Inflammatory macrophage treated with lipopolysaccharide for 4 hours (primary cell): ENCODE measurements at regions not wholly inside any gene's neighbourhood (a gene's known extent, or its start where the extent isn't known, plus 50 kb on each side); places are given as distances from the start of the nearest gene placed in this dataset.
"Not testable (repeated sequence)": the region's sequence is repeated elsewhere in the genome, so short reads cannot be mapped to it uniquely, and the experiment has no call there.

ENCODE experiments used
- DNase-seq: peaks from one replicate; pipeline ENCODE4 v3.0.0-alpha.2; 2020

DNA sequence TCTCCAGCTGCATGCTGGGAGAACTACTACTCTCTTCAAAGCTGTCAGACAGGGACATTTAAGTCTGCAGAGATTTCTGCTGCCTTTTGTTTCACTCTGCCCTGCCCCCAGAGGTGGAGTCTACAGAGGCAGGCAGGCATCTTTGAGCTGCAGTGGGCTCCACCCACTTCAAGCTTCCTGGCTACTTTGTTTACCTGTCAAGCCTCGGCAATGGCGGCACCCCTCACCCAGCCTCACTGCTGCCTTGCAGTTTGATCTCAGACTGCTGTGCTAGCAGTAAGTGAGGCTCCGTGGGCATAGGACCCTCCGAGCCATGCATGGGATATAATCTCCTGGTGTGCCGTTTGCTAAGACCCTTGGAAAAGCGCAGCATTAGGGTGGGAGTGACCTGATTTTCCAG is 61.7 kb downstream of the DMRTA1 start:
- DNase-seq: not testable (repeated sequence)

DNA sequence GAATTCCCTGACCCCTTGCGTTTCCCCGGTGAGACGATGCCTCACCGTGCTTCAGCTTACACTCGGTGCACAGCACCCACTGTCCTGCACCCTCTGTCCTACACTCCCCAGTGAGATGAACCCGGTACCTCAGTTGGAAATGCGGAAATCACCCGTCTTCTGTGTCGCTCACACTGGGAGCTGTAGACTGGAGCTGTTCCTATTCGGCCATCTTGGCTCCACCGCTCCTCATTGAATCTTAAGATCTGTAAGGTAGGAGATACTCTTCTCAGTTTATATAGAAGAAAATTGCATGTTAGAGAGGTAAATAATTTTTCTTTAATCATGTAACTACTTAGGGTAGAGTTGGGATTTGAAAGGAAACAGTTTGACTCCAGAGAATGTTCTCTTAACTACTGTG is 62.2 kb downstream of the DMRTA1 start:
- DNase-seq: no peak

DNA sequence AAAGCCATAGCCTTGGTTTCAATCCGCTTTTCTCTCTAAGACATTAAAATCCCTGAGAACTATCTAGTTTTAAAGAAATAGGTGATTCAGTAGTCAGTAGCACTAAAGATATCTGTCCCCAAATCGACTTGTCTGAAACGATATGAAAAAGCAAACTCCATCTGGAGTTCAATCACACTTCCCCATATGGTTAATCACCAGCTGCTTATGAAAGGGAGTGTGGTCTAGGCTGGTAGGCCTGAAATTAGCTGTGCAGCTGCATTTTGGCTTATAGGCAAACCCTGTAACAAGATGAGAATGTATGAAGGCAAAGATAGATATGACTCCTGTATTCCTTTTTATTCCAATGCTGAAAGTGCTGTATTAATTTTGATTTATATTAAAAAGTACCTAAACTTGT is 65.9 kb downstream of the DMRTA1 start:
- DNase-seq: no peak

DNA sequence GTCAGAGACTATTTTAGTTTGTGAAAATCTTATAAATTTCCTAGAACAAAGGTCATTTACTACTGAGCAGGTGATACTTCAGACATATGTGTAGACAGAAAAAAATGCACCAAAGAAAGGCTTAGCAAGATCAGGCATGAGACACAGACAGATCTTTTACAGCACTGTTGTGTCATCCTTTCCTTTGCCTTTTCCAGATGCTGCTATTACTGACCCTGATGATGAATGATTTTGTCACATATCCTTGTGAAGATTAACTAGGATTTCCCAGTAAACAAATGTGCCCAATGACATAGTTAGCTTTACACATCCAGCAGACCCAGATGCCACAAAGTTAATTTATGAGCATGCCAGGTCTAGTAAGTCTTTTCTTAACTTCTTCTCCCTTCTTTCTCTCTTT is 68.2 kb downstream of the DMRTA1 start:
- no peak for DNase-seq

DNA sequence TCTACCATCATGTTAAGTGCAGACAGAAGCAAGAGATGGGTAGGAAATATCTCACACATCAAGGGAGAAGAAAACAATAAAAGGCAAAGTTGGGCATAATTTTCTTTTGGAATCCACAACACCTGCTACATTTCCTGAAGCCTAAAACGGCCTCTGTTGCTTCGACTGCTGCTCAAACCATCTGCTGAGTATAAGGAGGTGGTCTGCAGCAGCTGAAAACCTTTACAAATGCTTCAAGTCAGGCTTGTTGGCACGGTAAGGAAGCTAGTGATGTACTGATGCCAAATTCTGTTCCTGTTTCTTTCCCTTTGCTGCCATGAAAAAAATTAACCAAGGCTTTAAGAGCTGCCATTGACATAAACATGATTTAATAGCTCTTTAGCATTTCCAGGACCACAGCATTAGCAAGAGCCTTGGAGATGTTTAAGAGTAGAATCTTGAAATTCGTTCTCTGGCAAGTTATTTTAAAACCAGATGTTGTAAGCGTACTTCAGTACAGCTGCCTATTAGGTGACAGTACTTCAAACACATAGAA is 75.6 kb downstream of the DMRTA1 start:
- DNase-seq: no peak

DNA sequence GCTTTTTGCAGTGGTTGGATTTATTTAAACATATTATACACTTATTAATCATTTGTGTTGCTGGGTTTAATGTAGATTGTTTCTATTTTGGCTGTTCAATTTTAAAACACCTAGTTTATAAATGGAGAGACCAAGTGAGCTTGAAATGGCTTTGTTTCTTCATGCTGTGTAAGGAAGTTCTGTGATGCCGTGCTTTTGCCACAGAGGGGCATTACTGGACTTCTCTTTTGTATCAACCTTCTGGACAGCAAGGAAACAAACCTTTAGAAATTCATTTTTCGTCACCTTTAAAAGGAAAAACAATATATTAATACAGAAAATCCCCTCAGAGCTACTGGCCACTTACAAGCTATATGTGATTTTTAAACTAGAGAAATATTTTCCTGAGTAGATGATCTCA is 81.9 kb downstream of the DMRTA1 start:
- DNase-seq: no peak

DNA sequence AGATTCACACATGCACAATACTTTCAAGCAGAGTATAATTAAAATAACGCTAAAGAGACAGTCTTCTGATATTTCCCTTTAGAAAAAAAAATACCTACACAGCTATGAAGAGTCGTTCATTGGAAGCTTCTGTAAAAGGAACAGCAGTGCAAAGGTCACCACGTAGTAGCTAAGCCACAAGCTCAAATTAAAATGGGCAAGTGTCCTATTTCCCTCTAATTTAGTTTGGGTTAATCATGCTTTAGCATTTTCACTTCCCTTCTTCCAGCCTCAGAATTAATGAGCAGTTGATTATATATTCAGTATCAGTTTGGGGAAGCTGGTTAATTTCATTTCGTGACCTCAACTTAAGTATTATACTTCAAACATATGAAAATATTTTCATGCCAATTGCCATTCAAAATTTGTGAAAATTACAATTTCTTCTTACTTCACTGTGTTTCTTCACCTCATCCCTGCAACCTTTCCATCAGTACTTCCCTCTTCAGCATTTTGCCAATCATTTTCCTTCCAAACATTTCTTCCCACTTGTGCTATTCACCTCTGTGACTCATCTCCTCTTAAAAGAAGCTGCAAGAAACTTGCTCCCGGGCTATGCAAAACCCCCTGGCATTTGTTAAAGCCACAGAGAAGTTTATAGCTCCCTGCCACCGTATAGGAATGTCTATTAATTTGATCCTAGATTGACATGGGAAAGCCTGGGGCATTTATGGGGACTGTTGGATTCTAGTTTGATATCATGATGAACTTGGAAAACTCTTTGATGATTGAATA is 83.0 kb downstream of the DMRTA1 start:
- DNase-seq: no peak

DNA sequence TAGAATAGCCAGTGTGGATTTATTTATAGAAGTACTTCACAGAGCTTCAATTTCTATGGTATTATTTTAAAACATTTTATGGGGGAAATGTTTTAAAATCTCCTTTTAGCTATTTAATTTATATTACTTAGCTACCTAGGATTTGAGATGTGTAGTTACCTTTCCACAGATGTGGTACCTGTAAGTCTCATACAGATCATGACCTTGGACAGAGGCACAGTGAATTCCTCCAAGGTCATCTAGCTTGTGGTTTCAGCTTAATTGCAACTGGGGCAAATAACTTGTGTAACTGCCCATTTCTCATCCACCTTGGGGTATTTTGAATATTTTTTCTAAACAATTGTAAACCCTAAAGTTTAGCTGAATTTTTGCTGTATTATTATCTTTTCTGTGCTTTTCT is 89.2 kb downstream of the DMRTA1 start:
- no peak for DNase-seq

DNA sequence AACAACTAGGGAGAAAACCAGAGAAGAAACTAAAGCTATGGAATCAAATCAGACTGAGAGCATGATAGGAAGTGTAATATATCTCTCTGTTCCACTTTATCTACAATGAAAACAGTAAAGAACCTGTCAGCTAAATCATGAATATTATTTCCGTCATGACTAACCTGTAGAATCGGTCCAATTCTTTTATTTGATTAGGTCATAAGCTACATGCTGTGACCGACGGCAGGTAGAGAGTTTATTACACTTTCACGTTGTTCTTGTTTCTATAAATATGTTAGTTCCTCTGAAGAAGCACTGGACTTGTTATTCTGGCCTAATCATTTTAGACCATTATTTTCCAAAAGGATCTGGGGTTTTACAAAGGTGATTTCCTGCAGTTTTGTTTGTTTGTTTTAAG is 91.1 kb downstream of the DMRTA1 start:
- DNase-seq: no peak

DNA sequence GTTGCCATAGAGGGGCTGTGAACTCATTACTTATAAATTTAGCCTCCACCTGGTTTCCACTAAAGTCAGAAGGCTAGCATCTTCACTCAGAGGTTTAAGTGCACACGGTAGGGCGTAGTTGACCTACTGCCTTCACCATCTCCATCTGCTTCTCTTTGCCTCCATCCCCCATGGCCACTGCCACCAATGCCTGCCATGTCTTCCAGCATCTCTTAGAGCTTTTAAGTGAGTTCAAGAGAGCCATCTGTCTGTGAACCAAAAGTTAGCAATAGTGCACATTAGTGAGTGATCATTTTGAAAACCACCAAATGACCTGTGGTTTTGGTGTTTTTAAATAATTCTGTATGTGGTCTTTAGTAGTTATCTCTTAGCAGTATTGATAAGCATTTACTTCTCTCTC is 102.0 kb downstream of the DMRTA1 start:
- DNase-seq: no peak

DNA sequence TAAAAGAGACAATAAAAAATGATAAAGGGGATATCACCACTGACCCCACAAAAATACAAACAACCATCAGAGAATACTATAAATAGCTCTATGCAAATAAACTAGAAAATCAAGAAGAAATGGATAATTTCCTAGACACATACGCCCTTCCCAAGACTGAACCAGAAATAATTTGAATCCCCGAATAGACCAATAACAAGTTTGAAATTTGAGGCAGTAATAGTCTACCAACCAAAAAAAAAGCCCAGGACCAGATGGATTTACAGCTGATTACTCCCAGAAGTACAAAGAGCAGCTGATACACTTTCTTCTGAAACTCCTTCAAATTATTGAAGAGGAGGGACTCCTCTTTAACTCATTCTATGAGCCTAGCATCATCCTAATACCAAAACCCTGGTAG is 128.1 kb downstream of the DMRTA1 start:
- no peak for DNase-seq

DNA sequence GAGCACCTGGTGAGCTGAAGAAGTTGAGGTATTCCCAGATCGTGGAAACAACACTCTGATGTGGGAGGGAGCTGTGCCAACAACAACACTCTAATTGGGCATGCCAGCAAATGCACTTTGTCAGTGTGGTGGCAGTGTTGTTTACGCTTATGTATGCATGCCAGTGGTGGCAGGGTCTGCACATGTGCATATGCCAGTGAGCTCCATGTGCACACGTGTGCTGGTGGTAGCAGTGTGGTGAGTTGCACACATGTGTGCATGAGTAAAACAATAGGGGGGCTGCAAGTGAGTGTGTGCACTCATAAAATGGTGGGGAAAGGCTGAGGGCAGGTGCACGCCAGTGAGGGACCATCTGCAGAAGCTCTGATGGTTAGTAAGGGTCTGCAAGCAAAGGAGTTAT is 134.2 kb downstream of the DMRTA1 start:
- no peak for DNase-seq

DNA sequence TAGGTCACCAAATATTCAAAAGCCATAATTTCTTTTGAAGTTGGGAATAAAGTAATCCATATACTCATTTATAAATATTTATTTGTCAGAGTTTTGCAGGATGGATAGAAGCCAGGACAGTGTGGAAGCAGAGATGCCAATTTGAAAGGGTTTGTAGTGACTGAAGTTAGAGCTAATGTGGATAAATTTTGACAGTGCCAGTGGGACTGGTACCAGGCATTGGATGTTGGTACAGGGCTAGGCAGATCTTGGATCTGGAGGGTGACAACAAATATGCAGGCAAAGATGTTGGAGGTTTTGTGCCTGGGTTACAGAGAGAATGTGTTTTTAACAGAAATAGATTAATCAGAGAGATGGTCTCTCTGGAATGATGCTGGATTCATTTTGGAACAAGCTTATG is 135.6 kb downstream of the DMRTA1 start:
- DNase-seq: no peak

DNA sequence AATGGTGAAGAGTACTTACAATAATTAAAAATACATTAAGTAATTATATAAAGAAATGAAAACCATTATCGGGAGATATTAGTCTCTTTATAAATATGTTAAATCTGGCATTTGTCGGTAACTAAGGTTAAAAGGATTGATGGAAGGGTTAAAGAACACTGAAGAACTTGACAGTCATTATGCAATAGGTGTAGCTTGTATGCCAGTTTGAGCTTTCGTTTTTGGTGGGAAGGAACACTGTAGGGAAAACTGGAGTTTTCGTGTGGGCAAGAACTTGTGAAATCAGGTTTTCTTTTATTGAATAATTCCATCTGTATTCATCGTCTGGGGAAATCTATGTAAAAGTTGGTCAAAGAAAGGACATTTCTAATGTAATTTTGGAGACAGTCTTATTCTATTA is 142.3 kb downstream of the DMRTA1 start:
- DNase-seq: no peak

DNA sequence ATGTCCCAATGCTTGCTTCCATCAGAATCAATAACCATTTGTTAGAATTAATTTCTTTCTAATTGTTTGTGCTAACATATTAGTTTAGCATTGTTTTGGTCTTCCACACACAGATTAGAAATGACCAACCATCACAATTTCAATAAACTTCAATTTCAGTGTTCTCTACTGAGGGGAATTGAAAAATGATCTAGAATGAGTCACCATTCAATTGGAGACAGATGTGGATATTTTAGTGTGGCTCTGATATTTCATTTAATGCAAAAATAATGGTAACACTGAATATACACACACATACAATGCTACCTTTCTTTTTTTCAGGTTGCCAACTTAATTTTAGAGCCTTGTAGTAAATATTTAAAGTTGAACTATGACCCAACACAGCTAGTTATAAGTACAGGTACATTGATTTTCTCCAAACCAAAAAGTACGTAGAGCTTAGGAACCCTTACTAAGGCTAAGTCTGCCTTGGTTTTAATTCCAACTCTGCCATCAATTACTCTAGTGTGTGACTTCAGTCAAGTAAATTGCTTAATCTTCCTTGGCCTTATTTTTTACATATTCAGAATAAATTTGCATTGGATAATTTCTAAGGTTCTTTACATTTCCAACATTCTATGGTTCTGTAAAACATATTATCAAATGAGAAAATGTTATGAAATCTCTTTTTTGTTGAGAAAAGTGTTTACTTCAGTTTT is 143.9 kb downstream of the DMRTA1 start:
- DNase-seq: no peak

DNA sequence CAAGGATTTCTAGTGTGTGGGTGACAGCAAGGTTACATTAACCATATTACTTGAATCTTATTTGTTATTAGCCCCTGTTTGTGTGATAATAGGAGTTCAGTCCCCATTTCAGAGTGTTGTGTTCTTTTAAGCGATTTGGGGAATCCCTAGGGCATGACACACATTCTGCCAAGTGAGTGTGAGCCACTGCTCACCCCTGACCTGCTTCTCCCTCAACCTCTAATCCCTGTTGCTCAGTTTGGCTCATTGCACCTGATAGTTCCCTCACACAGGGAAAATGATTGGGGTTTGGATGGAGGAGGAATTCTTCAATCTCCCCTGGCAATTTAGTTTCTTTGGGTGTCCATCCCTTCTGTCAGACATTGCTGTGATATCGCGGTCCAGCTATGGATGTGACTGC is 149.2 kb downstream of the DMRTA1 start:
- no peak for DNase-seq

DNA sequence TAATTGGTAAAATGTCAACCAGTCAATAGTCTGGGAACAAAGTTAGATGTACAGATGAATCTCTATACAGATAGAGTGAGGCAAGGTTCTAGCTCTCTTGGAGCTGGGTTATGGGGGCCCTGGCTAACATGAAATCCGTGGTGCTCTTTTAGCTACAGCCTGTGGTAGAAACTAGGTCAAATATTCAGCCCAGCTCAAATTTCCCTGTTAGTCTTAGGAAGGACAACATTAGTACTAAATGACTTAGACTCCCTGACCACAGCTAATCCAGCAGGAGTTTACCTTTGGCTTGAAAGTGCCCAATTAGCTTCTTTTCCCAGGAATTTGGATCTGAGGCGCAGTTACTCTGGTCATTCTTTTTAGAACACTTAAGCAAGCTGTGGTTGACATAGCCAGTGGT is 170.5 kb downstream of the DMRTA1 start:
- DNase-seq: no peak

DNA sequence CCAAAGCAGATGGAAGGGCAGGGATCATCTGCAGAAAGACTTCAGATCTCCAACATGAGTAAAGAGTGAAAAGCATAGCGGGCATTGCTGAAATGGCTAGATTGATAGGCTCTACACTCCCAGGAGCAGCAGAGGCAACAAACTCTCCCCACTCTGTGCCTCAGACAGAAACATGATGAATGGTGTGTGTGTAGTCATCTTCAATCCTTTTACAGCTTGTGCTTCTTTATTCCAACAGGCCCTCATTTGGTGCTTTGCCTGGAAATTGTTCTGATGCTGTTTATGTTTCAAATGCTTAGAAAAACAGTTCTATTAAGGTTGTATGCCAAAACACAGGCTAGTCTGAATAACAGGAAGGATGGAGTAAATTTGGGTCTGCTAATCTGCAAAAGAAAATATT is 176.2 kb downstream of the DMRTA1 start:
- no peak for DNase-seq

DNA sequence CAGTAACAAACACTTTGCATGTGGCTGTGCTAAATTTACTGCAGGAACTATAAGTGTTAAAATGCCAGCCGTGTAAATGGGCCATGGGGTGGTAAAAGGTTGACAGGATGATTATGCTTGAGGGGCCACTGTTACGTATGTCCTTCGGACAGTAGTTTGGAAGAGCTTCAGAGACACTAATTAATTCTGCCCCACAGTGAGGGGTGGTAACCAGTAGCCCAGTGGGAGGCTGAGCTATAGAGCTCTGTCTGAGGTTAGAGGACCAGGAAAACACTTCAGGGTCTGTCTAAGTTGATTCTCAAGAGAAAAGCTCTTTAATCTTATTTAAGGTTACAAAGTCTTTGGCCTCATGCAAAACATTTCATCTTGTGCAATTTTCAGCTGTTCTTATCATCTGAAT is 176.6 kb downstream of the DMRTA1 start:
- DNase-seq: no peak

DNA sequence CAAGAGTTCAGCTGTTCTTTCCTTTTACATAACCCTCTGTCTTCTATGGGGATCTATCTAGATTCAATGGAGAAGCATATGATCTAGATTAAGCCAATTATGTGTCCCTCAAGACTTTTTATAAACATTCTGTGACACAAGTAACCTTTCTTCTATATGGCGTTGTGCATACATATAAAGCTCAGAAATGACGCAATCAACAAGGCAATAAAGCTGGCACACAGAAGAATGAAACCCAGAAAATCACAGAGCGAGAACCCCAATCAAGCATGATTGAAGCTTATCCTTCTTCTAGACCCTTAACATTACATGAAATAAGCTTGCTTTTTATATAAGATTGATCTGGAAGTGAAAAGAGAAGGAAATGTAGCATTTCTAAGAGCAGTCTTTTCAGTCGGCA is 178.9 kb downstream of the DMRTA1 start:
- no peak for DNase-seq

DNA sequence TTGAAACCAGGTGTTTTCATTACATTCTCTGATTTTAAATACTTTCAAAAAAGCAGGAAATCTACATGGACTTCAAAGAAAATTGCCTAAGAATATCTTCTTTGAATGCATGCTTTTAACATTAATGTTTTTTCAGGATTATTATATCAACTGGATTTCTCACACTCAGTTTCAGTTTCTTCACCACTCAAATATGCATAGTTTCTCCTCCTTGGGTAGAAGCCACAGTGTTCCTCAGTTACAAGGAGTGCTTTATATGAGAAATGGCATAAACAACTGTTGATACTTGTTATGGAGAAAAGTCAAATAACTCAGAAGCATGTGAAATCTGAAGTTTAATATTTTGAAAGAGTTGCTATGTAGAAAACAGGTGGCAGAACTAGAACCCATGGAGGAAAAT is 196.9 kb downstream of the DMRTA1 start:
- no peak for DNase-seq

DNA sequence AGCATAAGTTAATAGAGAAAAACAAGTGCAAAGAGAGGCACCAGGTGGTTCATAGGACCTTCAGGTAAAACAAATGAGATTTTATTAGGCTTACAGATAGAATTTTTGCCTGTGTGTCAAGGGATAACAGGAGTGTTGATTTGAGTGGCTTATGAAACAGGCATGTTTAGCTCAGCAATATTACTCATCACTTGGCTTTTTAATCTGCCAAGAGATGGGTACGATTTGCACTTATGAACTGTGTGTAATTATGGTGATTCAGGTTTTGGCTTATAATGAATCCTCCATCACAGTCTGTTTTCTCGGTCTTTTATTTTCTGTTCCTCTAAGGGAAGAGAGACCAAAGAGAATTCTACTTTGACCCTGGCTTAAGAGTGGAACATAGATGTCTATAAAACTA is 199.3 kb downstream of the DMRTA1 start:
- no peak for DNase-seq

DNA sequence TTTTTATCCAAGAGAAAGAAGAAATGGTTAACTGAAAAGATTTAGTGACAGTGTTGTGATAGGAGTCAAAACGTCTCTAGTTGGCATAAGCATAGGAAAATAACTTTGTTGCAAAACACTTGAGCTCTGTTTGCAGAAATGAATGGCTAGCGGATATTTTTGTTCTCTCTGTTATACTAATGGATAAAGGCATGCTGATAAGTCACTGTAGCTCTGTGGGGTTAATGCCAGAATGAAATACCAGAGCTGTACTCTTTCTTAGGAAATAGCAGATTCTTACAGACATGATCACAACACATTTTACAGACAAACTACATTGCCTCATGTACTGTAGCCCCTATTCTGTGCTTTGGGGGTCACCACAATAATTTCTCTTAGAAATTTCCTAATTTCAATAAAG is 202.8 kb downstream of the DMRTA1 start:
- DNase-seq: no peak

DNA sequence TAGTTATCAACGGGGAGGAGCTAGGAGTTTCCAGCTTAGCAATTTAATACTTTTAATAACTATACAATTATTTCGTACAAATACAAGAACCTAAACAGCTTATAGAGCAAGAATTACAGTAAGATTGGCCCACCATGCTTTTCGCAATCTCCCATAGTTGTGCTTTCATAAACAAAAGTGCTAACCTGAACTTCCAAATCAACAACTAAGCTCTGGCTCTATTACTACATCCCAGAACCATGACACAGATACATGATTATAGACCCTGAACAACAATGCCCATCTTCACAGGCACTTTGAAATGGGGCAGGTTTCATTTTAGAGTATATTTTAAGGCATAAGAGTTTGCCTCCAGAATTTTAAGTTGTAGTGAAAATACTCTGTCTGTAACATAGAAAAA is 203.5 kb downstream of the DMRTA1 start:
- DNase-seq: no peak

DNA sequence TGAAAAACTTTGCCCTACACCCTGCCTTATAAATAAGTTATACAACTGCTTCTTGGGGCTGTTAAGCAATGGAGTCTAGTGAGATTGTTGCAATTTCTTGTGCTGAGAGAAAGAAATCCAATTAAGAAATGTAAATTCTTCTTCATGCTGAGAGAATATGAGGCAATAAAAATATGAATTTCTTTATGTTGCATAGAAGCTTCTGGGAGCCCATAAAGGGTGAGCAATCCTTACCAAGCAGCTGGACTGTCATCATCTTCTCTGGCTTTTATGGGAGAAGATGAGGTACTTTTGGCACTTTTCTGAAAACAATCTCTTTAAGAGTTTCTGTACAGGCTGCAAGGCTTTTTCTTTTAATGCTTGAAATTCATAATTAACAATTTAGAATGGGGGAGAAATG is 204.3 kb downstream of the DMRTA1 start:
- DNase-seq: no peak
